NCI-H1694 (cell line): ENCODE measurements at regions not wholly inside any gene's neighbourhood (a gene's known extent, or its start where the extent isn't known, plus 50 kb on each side); places are given as distances from the start of the nearest gene placed in this dataset.

Source experiments
- DNase-seq: peaks from one replicate; lab custom pipeline; 2025; lab: John Stamatoyannopoulos, UW

DNA sequence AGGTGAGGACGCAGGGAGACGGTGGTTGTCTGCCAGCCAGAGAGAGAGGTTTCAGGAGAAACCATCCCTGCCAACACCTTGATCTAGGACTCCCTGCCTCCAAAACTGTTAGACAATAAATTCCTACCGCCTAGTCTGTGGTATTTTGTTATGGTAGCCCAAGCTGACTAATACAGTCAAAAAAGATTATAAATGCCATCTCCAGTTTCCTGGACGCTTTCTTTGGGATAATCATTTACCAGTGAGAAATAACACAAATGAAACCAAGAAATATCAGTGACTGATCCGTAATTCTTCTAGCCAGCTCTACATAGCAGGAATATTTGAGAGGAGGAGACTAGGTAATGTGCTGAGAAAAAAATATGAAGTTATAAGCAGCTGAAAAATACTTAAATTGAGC, 707.8 kb upstream of the LMCD1 start:
- DNase-seq, result no peak

DNA sequence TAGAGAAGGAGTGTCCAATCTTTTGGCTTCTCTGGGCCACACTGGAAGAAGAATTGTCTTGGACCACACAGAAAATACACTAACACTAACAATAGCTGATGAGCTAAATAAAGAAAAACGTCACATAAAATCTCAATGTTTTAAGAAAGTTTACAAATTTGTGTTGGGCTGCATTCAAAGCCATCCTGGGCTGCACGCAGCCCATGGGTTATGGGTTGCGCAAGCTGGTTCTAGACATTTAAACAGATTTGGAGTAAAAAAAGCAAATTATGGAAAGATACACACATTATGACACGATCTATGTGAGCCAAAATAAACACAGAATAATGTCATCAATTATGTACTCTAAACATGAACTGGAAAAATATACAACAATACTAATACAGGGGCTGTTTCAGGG, 703.3 kb upstream of the LMCD1 start:
- DNase-seq, result no peak

DNA sequence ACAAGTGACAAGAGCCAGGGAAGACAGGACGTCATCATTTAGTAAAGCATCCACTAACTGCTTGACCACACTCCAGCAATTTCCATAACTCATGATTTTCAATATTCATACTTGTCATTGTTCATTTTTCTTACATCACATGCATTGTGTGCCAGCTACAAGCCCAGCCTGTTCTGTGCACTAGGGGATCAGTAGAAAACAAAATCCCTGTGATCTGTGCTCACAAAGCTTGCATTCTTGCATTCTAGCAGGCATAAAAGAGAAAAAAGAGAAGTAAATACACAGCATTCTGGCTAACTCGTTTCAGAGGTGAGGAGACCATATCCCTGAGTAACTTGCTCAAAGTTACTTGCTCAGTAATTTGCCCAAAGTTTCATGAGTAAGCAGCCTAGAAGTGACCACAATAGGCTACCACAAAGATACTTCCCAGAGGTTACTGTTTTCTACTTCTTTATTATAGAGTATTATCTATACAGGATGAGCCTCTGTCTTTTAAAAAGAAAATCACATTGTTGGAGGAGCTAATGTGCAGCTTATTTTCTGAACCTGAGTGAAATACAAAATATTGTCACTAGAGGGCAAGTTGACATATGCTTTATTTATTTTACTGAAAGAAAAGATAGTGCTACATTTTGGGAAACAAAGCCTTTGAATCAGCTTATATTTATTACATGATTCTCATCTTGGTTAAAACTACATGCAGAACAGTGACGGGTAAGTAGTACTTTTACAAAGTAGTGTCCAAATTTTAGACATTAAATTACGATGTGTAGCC, 701.4 kb upstream of the LMCD1 start:
- DNase-seq, result peak; percentile 13

DNA sequence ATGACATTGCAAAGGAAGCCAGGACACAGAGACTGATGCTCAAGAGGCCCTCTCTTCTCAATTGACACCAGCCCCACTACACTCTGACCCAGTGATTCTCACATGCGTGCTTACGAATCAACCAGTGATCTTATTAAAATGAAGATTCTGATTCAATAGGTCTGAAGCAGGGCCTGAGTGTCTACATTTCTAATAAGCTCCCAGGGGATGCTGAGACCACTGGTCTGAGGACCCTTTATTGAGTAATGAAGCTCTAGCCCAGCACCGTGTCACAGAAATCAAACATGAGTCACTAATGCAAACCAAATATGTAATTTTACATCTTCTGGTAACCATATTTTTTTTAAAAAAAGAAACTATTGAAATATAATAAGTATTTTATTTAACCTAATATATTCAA, 689.1 kb upstream of the LMCD1 start:
- no peak for DNase-seq

DNA sequence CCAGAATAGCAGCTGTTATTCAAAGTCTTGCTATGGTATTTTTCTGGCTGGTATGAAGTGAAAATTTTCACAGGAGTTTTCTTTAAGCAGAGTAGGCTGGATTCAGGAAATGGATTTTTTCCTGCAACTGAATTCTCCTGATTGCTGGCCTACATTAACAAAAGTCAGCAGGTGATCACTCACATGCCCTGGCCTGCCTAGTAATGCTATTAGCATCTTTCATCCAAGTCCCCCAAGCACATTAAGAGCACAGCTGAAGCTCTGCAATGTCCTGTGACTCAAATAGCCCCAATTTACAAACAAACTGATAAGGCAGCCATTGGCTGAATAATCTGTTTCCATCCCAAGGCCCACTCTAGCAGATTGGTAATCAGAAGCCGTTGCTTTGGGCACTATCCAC, 688.3 kb upstream of the LMCD1 start:
- DNase-seq, result no peak

DNA sequence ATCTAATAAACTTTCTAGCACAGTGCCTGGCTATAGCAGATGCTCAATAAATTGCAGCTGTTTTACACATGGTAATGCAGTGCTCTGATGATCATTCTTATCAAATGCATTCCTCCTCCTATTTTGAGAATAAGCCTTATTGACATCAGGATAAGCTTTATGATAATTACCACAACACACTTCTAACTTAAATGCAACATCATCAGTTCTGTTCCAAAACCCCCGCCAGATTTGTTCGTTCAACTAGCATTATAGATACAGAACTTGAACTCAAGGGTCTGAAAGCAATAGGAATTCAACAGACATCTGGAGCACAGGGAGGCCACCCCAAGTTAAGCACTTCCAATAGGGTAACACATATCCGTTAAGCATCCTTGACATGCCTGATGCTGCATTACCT, 684.4 kb upstream of the LMCD1 start:
- DNase-seq, result no peak

DNA sequence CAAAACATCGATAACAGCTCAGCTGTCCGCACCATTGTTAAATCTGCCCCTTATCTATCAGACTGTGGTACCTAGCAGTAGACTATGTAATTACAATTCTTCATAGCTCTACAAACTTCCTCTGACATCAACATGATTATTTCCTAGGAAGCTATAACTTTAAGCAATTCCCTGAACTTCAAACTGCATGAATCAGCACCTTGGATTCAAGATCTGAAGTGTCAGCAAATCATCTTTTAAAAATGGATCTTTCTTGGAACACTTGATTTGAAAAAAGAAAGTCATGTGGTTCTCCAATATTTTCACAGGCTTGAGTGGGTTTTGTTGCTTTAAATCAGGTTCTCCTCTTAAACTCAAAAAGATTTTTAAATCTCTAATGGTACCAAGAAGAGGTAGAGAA, 680.7 kb upstream of the LMCD1 start:
- DNase-seq, result no peak

DNA sequence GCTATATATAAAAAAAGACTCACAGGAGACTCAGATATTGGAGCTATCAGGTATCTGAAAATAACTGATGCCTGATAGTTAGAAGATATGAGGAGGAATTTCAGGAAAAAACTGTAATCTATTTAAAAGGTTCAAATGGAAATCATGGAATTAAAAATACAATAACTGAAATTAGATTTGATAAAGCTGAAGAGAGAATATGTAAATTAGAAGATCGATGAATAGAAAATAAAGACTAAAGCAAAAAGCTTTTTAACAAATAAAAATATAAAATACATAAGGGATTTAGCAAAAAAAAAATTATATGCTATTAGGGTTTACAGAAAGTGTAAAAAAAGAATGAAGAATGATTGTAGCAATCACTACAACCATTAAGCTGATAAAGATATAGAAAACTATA, 679.8 kb upstream of the LMCD1 start:
- no peak for DNase-seq

DNA sequence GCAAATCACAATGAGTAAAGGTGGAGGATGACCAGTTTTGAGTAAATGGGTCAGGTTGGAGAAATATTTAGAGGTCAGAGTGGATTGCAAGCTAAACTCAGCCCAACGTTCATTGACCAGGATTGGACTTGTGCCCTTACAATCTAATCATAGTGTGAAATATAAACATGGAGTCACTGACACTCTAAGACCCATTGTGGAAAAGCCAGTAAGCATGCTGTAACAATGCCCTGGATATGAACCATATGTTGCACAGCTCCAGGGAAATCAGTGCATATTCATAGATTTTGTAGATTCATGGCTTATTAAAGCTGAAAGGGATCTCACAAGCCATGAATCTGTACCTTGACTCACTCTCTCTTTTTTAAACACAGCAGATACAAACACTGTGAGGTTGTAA, 660.2 kb upstream of the LMCD1 start:
- DNase-seq, result no peak

DNA sequence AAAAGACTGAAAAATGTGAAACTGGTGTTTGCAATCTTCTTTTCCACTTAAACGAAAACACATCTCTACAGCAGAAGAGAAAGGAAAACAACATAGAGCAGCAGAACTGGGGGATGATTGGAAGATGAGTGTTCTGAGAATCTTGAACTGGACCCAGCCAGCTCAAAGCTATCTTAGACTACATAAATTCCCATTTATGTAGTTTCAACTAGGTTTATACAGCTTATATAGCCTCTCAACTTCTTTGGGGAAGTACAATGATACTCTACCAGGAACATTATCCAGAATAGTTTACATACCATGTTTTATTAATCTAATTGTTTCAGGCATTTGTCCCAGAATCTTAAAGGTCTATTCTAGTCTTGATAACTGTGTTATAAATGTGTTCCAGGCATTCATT, 658.2 kb upstream of the LMCD1 start:
- no peak for DNase-seq

DNA sequence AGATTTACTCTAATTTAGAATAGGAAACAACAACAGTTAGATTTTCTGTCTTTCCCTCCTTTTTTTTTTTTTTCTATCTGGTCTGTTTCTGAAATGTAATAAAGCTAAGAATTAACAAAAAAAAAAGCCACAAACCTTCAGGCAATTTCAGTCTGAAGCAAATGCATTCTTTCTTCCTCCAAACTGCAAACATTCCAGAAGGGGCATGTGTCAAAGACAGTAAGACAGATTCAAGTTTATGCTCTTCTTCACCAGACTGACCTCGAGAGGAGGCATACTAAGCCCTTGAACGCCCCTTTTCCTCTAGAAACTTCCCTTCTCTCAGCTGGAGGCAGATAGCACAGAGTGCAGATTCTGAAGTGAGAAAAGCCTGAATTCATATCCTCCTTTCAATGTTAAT, 654.6 kb upstream of the LMCD1 start:
- DNase-seq, result no peak

DNA sequence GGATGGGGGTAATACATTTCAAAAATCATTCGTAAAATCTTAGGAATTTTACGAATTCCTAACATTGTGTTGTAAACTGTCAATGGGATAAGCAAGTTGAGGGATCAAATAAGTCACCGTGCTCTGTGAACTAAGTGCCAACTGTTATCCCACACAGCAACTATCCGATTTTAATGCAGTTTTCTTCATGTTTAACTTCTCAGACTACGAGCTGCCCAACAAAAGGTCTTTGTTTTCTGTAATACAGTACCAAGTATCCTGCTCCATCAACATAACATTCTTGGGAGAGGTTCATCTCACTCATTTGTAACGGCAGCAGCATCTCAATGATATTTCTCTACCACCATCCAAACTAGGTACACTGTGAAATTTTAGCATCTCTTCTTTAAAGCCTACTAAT, 654.1 kb upstream of the LMCD1 start:
- no peak for DNase-seq

DNA sequence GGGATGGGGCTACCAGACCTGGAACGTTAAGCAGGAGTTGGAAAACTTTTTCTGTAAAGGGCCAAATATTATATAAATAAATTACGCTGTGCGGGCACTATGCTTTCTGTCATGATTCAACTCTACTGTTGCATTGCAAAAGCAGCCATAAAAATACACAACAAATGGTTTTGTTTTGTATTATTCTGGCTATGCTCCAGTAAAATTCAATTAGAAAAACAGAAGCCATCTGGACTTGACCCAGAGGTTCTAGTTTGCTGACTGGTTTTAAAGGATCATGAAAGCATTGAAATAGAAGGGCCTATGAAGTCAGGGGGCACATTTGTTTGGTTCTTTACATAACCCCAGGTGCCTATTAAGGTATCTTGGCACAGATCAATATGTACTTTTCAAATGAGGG, 647.4 kb upstream of the LMCD1 start:
- DNase-seq, result no peak

DNA sequence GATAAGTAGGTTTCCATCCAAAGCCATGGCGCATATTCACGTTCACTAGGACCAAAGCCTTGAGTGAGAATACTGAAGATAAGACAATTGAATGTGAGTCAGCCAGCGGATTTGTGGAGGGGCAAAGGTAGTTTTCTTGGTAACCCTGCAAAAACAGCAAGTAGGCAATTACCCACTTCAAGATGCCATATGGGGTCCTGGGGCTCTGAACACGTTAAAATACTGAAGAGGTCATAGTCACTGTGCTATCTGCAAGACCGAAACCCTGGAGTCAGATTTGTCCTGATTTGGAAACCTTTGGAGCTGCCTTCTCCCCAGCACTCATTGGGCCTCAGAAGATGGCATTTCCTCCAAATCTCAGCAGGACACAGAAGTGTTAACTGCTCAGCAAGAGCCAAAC, 646.9 kb upstream of the LMCD1 start:
- no peak for DNase-seq

DNA sequence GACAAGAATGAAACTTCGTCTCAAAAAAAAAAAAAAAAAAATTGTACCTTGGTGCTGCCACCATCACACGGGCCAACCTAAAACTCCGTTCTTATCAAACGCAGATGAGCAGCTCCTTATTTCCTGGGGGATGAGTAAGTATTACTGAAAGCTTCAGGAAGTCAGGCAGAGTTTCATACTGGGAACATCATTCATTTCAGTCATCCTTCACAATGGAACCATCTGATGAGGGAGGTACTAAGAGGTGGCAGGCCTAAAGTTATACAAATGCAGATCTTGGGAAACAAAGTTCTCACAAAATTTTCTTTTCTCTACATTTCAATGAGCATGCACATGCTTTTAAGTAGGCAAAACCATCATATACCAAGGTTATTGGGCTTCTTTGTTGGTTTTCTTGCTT, 636.0 kb upstream of the LMCD1 start:
- DNase-seq, result no peak

DNA sequence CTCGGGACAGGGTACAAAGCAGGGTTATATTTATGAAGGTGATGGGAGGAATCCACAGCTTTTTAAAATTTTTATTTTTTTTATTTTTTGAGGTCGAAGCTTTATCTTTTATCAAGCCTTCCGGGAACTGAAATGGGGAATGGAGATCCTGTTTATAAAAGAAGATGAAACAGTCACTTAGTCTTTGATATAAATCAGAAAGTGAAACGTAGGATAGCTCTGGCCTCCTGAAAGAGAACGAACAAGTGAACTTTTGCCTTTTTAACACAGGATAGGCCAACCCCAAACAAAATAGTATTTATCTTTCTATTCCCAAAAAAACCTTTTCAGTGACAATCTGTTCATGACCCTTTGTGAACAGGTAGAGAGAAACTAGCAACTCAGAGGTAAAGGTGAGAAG, 634.0 kb upstream of the LMCD1 start:
- DNase-seq, result no peak

DNA sequence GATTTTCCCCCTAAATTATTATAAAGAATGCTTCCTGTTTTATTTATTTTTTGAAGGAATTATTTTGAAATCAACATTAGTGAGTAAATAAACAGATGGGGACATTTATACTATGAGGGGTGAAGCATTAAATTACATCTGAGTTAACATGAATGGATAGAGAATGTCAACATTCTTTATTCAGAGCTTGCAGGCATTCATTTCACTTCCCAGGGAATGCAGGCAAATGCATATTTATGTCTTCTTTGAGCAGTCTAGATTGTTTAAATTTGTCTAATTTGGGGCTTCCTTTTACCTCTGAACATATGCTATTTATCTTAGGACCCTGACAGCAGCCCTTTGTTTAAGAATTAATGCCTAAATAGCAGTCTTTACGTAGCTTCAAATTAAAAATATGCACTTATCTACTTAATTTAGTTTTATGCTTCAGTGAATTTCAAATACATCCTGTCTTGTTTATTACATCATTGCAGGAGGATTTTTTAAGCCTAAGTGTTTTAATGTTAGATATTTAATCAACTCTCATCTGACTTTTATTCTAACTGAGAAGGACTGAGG, 630.5 kb upstream of the LMCD1 start:
- DNase-seq, result no peak

DNA sequence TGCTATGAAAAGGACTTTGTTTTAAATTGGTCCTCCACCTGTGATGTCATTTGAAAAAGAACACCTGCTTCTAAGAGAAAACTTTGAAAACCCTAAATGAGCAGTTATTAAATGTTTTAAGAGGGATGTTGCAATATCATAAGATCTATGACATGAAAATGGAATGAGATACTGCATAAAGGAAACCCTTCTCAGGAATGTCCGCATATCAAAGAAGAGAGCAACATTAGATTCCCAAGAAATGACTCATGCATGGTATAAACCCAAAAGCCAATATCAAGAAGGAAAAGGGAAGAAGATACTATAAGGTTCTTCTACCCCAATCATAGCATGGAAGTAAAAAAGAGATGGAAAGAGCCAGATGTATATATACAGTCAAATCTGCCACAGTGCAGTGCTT, 627.5 kb upstream of the LMCD1 start:
- no peak for DNase-seq

DNA sequence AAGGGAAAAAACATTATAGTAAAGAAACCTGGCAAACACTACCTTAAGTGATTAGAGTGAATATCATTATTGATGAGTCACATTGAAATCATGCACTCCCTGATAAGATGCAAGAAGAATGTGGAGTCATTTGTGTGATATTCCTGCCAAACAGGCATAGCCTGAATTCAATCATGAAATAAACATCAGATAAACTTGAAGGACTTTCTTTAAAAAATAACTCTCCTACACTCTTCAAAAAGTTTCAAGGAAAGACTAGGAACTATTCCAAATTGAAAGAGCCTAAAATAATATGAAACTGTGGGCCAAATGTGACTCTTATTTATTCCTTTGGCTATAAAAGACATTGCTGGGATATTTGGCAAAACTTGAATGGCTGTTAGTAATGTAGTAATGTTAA, 625.7 kb upstream of the LMCD1 start:
- DNase-seq, result no peak

DNA sequence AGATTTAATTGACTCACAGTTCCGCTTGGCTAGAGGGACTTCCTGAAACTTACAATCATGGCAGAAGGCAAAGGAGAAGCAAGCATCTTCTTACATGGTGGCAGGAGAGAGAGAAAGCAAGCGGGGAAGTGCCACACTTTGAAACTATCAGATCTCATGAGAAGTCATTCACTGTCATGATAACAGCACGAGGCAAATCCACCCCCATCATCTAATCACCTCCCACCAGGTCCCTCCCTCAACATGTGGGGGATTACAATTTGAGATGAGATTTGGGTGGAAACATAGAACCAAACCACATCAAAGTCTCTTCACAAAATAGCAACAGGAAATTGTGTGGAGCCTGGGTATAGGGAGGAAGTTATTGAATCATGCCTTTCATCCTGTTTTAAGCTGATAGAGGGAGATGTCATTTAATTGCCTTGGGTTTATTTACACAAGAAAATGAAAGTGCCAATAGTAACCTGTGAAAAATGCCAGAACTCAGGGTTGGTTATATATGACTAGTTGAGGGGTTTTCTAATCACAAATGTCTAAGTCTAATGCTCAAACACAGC, 624.8 kb upstream of the LMCD1 start:
- DNase-seq, result no peak

DNA sequence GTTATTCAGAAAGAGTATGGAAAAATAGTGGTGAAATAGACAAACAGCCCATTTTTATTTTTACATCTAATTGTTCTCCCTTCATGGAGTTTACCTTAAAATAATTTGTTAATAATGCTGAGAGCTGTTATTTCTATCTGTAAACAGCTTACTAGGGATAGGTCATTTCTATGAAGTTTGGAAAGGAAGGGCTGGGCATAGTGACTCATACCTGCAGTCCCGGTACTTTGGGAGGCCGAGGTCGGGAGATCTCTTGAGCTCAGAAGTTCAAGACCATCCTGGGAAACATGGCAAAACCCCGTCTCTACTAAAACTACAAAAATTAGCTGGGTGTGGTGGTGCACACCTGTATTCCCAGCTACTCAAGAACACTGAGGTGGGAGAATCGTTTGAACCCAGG, 624.3 kb upstream of the LMCD1 start:
- DNase-seq, result no peak

DNA sequence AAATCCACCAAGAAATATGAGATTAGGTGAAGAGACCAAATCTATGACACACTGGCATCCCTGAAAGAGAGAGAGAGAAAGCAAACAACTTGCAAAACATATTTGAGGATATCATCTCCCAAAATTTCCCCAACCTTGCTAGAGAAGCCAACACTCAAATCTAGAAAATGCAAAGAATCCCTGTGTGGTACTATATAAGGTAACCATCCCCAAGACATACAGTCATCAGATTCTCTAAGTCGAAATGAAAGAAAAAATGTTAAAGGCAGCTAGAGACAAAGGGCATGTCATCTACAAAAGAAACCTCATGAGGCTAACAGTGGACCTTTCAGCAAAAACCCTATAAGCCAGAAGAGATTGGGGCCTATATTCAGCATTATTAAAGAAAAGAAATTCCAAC, 622.1 kb upstream of the LMCD1 start:
- DNase-seq, result no peak

DNA sequence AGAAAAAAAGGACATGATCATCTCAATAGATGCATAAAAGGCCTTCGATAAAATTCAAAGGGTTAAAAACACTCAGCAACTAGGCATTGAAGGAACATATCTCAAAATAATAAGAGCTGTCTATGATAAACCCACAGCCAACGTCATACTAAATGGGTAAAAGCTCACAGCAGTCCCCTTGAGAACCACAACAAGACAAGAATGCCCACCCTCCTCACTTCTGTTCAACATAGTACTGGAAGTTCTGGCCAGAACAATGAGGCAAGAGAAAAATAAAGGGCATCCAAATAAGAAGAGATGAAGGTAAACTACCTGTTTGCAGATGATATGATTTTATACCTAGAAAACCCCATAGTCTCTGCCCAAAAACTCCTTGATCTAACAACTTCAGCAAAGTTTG, 619.7 kb upstream of the LMCD1 start:
- DNase-seq, result no peak

DNA sequence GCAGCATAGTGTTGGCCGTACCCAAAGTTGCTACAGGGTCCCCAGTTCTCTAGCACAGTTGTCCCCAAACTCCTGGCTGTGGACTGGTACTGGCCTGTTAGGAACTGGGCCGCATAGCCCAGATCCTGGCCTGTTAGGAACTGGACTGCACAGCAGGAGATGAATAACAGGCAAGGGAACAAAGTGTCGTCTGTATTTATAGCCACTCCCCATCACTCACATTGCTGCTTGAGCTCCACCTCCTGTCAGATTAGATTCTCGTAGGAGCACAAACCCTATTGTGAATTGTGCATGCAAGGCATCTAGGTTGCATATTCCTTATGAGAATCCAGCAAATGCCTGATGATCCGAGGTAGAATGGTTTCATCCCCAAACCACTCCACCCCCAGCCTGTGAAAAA, 604.0 kb upstream of the LMCD1 start:
- no peak for DNase-seq
